GM19397 (cell line): ENCODE measurements at regions not wholly inside any gene's neighbourhood (a gene's known extent, or its start where the extent isn't known, plus 50 kb on each side); places are given as distances from the start of the nearest gene placed in this dataset.

Source experiments
- ATAC-seq: cut with Tn5 transposase; IDR thresholded peaks from one replicate; pipeline ENCODE4 v1.9.1; 2021; ENCODE audit warnings: mild to moderate bottlenecking, moderate library complexity; ENCODE audit not compliant: unreplicated experiment

- no peak for ATAC-seq
Measured at GRCh38 chr3:110375751-110376518, 695.7 kb upstream of the NECTIN3 start.

GRCh38 chr3:110378481-110378880 is 693.1 kb upstream of the NECTIN3 start:
- ATAC-seq: no peak

DNA sequence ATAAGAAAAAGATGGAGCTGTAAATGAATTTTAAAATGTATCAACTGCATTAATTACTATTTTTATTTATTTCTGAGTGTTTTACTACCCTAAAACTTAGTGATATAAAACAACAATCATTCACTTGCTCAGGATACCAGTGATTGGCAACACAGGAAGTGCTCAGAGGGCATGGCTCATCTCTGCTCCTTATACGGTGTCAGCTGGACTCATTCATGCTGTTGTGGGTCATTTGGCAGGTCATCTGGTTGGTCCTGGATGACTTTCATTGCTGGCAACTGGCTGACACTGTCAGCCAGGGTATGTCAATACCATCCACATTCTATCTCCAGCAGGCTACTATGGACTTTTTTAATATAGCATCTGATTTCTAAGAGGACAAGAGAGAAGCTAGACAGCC is 689.6 kb upstream of the NECTIN3 start:
- ATAC-seq: no peak

DNA sequence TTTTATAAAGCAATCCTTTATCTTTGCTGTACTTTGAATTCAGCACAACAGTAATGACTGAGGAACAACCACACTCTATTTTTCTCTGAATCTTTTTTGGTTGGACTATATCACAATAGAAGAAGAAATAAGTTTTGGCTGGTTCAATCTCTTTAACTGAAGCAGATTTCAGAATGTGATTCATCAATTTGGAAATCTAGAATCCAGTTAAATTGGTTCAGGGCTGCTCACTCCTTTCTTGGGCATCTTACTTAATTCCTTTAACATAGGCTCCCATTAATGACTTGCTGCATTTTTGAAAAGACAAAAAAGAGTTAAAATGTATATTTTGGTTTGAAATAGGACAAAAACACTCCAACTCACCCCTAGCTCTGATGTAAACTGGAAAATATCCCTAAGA is 688.3 kb upstream of the NECTIN3 start:
- ATAC-seq: no peak

DNA sequence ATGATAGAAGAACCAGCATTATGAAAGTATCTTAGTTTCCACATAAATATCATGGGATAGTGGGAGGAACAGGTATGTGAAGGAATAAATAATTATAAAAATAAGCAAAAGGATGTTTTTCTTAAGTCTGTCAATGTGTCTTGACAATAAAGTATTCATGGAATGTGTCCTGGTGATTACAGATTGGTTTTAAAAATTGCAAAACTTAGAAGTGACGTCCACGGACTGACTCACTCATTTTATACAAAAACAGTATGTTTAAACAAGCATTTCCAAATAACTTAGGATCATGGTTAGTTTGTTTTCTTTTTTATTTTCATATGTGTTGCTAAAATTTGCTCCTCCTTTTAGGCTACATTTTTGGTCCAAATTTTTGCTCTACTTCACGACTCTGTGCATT is 687.0 kb upstream of the NECTIN3 start:
- no peak for ATAC-seq

DNA sequence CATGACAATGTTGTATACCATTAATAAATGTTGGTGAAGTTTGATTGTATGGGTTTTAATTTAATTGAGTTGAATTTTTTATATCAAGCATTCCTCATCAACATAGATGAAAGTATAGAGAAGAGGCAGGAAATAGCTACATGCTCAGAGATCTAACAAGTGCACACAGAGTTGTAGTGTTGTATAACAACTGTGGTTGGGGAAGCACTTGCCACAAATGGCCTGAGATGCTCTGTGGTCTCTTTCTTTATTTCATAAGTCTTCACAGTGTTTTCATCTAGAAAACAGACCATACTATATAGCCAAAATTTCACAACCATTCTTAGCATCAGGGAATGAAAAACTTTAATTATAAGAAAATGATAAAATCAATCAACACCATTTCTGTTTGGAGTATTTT is 682.6 kb upstream of the NECTIN3 start:
- ATAC-seq: no peak

DNA sequence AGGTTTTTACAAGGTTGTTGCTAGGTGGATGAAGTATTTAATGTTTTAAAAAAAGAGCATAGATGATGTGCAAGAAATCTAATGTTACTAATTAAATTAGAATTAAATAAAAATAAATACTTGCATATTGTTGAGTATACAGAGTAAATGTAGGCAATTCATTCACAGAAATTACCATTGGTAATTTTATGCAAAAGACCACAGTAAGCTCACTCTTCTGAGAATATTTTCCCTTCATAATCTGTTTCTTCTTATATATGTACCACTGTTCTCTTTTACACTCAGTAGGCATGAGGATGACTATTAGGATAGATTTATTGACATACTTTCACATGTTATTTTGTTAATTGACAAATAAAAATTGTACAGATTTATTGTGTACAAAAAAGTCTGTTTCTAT is 681.2 kb upstream of the NECTIN3 start:
- ATAC-seq: no peak

GRCh38 chr3:110391042-110391441 is 680.6 kb upstream of the NECTIN3 start:
- ATAC-seq: no peak

DNA sequence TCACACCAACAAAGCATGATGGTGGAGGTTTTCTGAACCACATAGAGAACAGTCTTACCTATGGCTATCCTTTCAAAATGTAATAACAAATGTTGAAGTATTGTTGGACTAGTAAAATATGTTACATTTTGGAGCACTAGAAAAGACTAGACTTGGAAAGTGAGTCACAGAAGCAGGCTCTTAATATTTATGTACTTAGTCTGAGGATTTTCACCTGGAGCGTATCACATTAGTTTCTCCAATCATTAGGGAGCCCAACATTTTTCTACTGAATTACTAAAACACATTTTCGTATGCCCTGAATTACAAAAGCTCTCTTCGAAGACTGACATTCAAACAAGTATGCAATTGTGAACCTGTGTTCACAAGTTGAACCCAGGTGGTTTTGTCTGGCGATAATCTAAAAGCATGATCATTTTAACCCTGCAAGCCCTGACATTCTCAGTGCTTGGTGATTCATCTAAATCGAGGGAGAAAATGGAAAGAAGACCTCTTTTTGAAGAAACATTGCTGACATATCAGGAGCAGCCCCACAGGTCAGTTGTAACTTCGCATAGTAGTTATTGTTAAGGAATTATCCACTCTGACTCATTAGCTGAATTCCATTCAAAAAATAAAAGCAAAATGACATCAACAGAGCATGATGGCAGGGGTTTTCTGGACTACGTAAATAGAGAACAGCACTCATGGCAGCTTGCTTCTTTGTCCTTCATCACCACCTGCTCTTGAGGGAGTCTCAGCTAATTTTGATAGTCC is 679.8 kb upstream of the NECTIN3 start:
- no peak for ATAC-seq

GRCh38 chr3:110393941-110394340 is 677.7 kb upstream of the NECTIN3 start:
- ATAC-seq: no peak

- no peak for ATAC-seq
Measured at GRCh38 chr3:110397115-110397514, 674.5 kb upstream of the NECTIN3 start.

DNA sequence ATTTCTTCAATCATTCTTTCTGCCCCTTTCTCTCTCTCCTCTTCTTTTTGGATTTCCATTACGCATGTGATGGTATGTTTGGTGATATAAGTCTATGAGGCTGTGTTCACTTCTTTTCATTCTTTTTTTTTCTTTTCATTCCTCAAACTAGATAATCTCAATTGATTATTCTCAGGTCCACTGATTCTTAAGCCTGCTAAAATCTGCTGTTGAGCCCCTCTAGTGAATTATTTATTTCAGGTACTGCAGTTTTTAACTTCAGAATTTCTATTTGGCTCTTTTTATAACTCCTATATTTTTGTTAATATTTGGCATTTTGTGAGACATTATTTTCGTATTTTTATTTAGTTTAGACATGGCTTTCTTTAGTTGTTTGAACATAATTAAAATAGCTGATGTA is 671.3 kb upstream of the NECTIN3 start:
- ATAC-seq: no peak

DNA sequence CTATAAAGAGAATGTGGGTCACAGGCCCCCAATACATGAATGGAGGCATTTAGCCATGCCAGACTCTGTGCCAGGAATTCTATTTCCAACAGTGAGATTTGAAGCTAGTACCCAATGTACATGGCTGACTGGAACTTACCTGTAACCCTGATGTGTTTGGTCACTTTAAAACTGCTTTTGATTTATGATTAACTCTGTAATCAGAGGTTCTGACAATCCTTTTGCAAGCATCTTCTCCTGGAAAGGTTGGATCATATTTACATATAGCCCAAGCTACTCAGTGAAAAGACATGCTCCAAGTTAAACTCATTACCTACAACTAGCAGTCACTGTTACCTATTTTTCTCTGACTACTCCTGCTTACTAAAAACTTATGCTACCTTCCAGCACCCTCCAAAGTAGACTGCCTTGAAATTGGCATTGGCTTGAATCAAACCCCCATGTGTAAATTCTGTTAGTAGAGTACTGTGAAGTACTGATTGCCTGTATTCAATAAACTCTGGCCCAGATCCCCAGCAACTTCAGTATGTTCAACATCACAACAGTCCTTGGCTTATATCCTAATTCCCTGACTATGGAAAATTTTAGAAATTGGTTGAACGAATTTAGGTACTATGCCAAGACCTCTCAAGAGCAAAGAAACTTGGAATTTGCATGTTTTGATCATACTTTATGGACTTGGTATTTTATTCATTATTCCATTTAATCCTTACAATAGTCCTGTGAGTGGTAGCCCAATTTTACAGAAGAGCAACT is 665.6 kb upstream of the NECTIN3 start:
- no peak for ATAC-seq

- ATAC-seq: no peak
Measured at GRCh38 chr3:110413266-110413665, 658.4 kb upstream of the NECTIN3 start.

GRCh38 chr3:110413807-110414748 is 657.5 kb upstream of the NECTIN3 start:
- no peak for ATAC-seq

DNA sequence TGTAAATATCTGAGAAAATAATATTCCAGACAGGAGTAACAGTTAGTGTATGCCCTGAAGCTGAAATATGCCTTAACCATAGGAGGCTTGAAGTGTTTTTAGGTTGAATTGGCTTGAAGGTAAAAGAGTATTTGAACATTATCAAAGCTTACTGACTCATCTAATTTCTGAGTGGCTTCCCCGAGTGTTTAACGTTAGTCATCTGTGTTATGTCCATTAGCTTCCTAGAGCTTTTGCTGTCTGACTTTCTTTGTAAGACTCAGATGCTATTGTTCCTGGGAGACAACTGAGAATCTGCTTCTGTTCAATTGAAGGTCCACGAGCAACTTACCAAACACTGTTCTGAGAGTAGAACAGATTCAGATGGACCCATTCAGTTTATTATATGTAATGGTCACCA is 656.8 kb upstream of the NECTIN3 start:
- ATAC-seq: no peak

DNA sequence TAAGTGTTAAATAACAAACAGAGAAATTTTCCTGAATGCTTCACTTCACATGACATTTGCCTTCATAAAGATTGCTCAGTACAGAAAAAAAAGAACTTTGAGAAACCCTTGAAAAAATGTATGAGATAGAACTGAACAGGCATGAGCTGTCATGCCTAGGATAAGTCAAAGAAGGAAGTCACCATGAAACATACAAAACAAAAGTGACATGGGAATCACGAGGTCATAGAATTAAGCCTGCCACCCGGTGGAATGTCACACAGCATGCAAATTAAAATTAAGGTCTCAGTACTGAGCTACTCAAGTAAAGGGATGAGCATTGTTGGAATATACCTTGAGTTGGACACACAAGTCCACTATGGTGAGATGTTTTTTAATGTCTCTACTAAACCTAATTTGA is 652.5 kb upstream of the NECTIN3 start:
- no peak for ATAC-seq

DNA sequence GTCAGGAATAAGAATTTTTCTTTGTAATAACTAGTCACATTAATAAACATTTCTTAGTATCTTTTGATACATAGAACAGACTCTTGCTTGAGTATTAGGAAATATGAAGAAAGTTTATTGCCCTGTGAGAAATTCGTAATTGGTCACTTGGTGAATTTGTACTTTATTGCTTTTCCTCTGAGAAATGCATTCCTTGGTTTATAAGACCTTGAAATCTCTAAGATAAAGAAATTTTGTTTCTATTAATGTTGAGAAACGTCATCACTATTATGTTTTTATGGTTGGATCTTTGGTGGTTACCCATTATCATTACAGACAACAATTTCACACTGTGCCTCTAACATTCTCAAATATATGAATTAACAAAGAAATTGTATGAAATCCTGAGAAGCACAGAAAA is 652.0 kb upstream of the NECTIN3 start:
- ATAC-seq: no peak

GRCh38 chr3:110420158-110420641 is 651.4 kb upstream of the NECTIN3 start:
- no peak for ATAC-seq

GRCh38 chr3:110423276-110423675 is 648.3 kb upstream of the NECTIN3 start:
- no peak for ATAC-seq
